OCI-LY7 (cell line): ENCODE measurements at regions not wholly inside any gene's neighbourhood (a gene's known extent, or its start where the extent isn't known, plus 50 kb on each side); places are given as distances from the start of the nearest gene placed in this dataset.

Source experiments
- CTCF ChIP-seq: fragments of 200-600 bp; sonication (generic); conservative IDR thresholded peaks from 2 replicates; pipeline ENCODE4 v1.5.1; 2014; ENCODE audit warnings: mild to moderate bottlenecking, antibody characterized with exemption, low read length, moderate library complexity, mixed read lengths
- EZH2phosphoT487 ChIP-seq: fragments of 200-600 bp; sonication (generic); IDR thresholded peaks from 2 replicates; pipeline ENCODE4 v1.6.1; 2018; ENCODE audit warnings: low read depth, borderline replicate concordance, mild to moderate bottlenecking, mixed run types, antibody characterized with exemption, low read length, moderate library complexity, mixed read lengths

GRCh38 chr4:179927473-179927872, 2315.7 kb upstream of the TENM3 start:
- TF ChIP-seq CTCF (no peak), EZH2phosphoT487 (no peak)
